GM10266 (cell line): ENCODE measurements at regions not wholly inside any gene's neighbourhood (a gene's known extent, or its start where the extent isn't known, plus 50 kb on each side); places are given as distances from the start of the nearest gene placed in this dataset.

Source experiments
- DNase-seq: peaks from one replicate; pipeline ENCODE4 v3.0.0; 2012; ENCODE audit errors: extremely low spot score
- TF ChIP-seq, protein P1 (sequence below): IDR thresholded peaks from 2 replicates; pipeline ENCODE4 v1.5.1; 2012; ENCODE audit warnings: mild to moderate bottlenecking, low read depth; ENCODE audit not compliant: control insufficient read depth, insufficient read depth; ENCODE audit errors: missing control alignments

DNA sequence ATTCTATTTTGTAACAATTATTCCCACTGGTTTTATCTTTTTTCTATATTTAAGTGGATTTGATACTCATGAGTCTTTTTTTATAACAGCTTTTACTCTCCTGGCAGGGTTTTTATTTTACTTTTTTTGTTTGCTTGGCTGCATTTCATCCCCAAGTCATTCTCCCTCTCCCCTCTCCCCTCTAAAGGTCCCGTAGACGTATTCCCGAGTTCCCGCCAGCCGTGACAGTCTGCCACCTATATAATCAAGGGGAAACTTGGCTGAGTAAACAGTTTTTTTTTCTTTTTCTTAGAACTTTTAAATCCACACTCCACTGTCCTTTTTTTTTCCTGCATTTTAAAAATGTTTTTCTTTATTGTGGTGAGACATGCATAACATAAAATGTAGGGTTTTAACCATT lies 433.1 kb upstream of the HS6ST1 start:
- TF ChIP-seq, protein P1, sequence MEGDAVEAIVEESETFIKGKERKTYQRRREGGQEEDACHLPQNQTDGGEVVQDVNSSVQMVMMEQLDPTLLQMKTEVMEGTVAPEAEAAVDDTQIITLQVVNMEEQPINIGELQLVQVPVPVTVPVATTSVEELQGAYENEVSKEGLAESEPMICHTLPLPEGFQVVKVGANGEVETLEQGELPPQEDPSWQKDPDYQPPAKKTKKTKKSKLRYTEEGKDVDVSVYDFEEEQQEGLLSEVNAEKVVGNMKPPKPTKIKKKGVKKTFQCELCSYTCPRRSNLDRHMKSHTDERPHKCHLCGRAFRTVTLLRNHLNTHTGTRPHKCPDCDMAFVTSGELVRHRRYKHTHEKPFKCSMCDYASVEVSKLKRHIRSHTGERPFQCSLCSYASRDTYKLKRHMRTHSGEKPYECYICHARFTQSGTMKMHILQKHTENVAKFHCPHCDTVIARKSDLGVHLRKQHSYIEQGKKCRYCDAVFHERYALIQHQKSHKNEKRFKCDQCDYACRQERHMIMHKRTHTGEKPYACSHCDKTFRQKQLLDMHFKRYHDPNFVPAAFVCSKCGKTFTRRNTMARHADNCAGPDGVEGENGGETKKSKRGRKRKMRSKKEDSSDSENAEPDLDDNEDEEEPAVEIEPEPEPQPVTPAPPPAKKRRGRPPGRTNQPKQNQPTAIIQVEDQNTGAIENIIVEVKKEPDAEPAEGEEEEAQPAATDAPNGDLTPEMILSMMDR = no peak

DNA sequence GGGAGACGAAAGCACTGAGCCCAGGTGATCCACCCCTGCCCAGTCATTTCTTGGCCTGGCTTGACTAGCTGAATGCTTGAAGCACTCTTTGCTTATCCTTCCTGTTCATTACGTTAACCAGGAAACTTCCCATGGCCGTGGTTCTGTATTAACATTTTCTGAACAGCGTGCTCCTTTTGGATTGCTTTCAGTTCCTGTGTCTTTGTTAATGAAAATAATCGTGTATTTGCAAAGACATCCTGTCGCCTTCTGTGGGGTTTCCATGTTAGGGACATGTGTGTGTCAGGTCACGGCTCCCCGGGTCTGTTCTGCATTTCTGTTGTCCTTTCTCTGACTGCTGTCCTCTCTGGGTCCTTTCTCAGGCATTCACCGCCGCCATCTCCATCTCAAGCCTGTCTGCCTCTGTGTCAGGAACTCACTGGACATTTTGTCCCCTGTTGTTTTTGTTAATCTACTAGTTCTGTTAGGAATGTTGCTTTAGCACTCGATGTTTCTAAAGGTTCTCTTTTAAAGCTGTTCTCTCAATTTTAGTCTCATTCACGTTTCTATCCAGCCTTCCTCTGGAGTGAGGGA lies 434.1 kb upstream of the HS6ST1 start:
- DNase-seq = no peak

More for the DNA sequence above, 433.1 kb upstream of the HS6ST1 start:
- no peak for DNase-seq

DNA sequence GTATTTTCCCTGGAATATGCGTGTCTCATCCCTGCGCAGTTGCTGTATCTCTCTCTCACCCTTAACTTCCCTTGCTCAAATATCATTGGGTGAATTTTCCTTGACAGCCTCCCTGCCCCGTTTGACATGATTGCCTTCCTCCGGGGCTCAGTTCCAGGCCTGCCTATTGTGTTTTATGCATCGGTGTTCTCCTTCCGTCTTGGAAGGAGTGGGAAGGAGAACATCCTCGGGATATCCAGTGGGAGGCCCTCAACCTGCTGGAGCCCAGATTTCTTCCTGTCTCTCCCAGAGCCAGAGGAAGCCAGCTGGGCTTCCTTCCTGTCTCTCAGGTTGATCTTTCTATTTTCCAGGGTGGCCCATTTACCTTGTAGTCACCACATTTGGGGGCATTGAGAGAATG lies 434.7 kb upstream of the HS6ST1 start:
- TF ChIP-seq, protein P1 = no peak
- no peak for DNase-seq

More for the DNA sequence above, 434.1 kb upstream of the HS6ST1 start:
- TF ChIP-seq, protein P1 = no peak

DNA sequence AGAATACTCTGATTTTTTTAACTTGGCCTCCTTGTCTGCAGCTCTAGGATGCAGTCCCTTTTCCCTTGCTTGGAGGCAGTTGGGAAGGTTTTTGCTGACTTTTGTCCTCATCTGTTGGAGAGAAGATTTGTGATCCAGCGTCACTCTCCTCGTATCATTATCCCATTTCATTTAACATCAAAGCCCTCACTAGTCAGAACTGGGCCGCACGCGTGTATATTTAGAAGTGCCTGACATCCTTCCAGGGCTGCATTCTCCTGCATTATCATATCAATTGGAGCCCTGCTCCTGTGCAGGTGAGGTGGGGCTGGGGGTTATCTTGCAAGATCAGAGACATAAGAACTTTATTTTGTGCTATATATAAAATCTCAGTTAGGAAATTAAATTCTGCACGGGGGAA lies 435.1 kb upstream of the HS6ST1 start:
- TF ChIP-seq, protein P1 = no peak
- no peak for DNase-seq

DNA sequence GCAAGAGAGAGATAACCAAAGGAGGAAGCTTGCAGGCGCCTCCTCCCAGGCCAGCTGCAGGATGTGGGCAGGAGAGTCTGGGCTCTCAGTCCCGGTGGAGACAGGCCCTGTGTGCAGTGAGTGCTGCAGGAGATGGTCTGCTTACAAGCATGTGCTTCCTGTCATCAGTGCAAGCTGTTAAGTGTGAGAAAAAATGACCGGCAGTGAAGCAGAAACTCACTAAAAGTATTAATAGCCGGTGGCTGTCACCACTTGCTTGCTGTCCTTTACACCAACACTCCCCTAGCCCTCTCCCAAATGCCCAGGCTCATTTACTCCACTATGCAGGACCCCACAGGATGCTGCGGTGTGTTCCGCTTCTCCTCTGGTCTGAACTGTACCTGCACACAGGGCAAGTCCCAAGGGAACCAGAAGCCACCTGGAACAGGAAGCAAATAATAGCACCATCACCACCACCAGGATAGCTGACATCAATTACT lies 435.6 kb upstream of the HS6ST1 start:
- DNase-seq = peak; percentile 43
- TF ChIP-seq, protein P1 = no peak

DNA sequence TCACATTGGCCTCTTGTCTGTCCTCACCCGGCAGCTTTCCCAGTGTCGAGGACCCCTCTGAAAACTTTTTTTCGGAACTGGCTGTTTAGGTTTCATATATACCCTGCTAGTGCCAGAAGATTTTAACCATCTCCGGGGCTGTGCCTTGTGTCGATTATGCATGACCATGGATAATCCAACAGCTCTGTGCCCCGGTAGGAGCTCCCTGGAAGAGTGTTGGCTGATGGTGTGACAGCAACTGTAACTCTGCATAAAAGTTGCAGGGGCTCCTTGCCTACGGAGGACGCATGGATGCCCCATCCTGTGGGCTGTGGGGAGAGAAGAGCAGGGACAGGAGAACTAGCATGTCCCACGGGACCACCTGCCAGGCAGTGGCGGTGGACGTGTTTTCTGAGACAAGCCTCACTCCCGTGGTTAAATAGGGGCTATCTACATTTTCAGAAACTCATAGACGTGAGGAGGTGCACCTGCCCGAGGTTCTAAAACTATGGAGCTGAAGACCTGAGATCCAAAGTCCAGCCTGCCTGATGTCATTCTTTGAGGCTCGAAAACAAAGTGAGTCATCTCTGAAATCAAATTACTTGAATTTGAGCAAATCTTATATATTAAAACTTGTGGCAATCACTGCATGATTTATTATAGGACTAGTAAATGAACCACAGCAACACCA lies 437.2 kb upstream of the HS6ST1 start:
- DNase-seq = no peak
- TF ChIP-seq, protein P1 = peak; percentile 14

DNA sequence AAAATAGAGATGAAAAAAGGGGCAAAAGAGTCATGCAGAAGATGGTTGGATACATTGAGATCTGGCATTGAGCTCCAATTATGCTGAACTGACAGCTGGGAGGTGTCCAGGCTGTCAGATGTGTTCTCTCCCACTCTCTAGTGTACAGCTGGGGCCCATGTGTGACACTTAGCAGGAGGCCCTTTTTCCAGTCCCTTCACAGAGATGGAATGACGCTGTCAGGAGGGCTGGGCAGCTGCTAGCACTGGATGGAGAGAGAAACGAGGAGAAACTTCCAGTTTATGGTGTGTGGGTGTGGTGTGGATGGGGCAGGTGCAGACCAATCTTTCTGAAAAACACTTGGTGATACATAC lies 437.7 kb upstream of the HS6ST1 start:
- DNase-seq = no peak
- TF ChIP-seq, protein P1 = no peak
